Type B pancreatic cell (in vitro differentiated cells): ENCODE measurements at regions not wholly inside any gene's neighbourhood (a gene's known extent, or its start where the extent isn't known, plus 50 kb on each side); places are given as distances from the start of the nearest gene placed in this dataset.

Source experiments
- DNase-seq: peaks from one replicate; pipeline ENCODE4 v3.0.0; 2021; ENCODE audit warnings: mixed read lengths; ENCODE audit not compliant: unreplicated experiment; ENCODE audit errors: extremely low spot score
- H3K27ac Mint-ChIP-seq: 2 replicates; pipeline ENCODE4 v1.8.0; 2021; ENCODE audit warnings: mild to moderate bottlenecking, mixed read lengths
- H3K27me3 Mint-ChIP-seq: 2 replicates; pipeline ENCODE4 v1.8.0; 2021; ENCODE audit warnings: mixed read lengths
- H3K36me3 Mint-ChIP-seq: 2 replicates; pipeline ENCODE4 v1.8.0; 2021; ENCODE audit warnings: mixed read lengths
- H3K4me1 Mint-ChIP-seq: one replicate; pipeline ENCODE4 v1.8.0; 2021; ENCODE audit warnings: mixed read lengths; ENCODE audit not compliant: unreplicated experiment
- H3K4me3 Mint-ChIP-seq: 2 replicates; pipeline ENCODE4 v1.8.0; 2021; ENCODE audit warnings: mild to moderate bottlenecking, mixed read lengths
- H3K9me3 Mint-ChIP-seq: 2 replicates; pipeline ENCODE4 v1.8.0; 2021; ENCODE audit warnings: mixed read lengths
- CTCF ChIP-seq: fragments of 200-600 bp; sonication (generic); conservative IDR thresholded peaks from 2 replicates; pipeline ENCODE4 v1.5.0; 2021; ENCODE audit warnings: antibody characterized with exemption, mild to moderate bottlenecking

- Mint-ChIP-seq H3K4me3 (no peak overlapping the region), H3K27me3 (no peaks in the 10 kb centered on the region), H3K4me1 (peaks cover 9% of the 10 kb centered on the region), H3K36me3 (no peaks in the 10 kb centered on the region), H3K9me3 (no peaks in the 10 kb centered on the region), H3K27ac (no peak overlapping the region)
- DNase-seq: no peak
- no peak for TF ChIP-seq CTCF
Observed at GRCh38 chr9:91075279-91075678, 273.7 kb downstream of the SYK start.

- H3K4me3 Mint-ChIP-seq: no peak overlapping the region
Observed at GRCh38 chr9:91077624-91078368, 276.2 kb downstream of the SYK start.

GRCh38 chr9:91078369-91078695 is 276.7 kb downstream of the SYK start:
- Mint-ChIP-seq H3K4me1 (peaks cover 4% of the 10 kb centered on the region), H3K36me3 (no peaks in the 10 kb centered on the region), H3K9me3 (no peaks in the 10 kb centered on the region), H3K4me3 (no peak overlapping the region), H3K27ac (no peak overlapping the region), H3K27me3 (no peaks in the 10 kb centered on the region)
- TF ChIP-seq CTCF: no peak
- DNase-seq: no peak

More at GRCh38 chr9:91077624-91078368, 276.2 kb downstream of the SYK start:
- H3K27me3 Mint-ChIP-seq: no peaks in the 10 kb centered on the region
- no peak for TF ChIP-seq CTCF
- H3K36me3 Mint-ChIP-seq: no peaks in the 10 kb centered on the region
- no peak for DNase-seq
- no peaks in the 10 kb centered on the region for H3K9me3 Mint-ChIP-seq
- H3K4me1 Mint-ChIP-seq: peaks cover 4% of the 10 kb centered on the region
- no peak overlapping the region for H3K27ac Mint-ChIP-seq

GRCh38 chr9:91082731-91083130 is 279.0 kb downstream of the AUH start:
- Mint-ChIP-seq H3K36me3 (no peaks in the 10 kb centered on the region), H3K27ac (no peak overlapping the region), H3K27me3 (no peaks in the 10 kb centered on the region), H3K9me3 (peaks cover 10% of the 10 kb centered on the region), H3K4me3 (no peak overlapping the region), H3K4me1 (no peaks in the 10 kb centered on the region)
- no peak for TF ChIP-seq CTCF
- DNase-seq: no peak

- Mint-ChIP-seq H3K36me3 (no peaks in the 10 kb centered on the region), H3K27me3 (no peaks in the 10 kb centered on the region), H3K9me3 (peaks cover 10% of the 10 kb centered on the region), H3K4me1 (peaks cover 6% of the 10 kb centered on the region), H3K4me3 (no peak overlapping the region), H3K27ac (no peak overlapping the region)
- DNase-seq: no peak
- TF ChIP-seq CTCF: no peak
Observed at GRCh38 chr9:91084896-91085516, 276.7 kb downstream of the AUH start.
